Mucosa of stomach (tissue), 1 donor: ENCODE measurements at regions not wholly inside any gene's neighbourhood (a gene's known extent, or its start where the extent isn't known, plus 50 kb on each side); places are given as distances from the start of the nearest gene placed in this dataset.

Experiments
- H3K27me3 ChIP-seq: one replicate; pipeline ENCODE4 v1.7.0; 2013; ENCODE audit warnings: mild to moderate bottlenecking, low read length; ENCODE audit not compliant: control insufficient read depth, insufficient read depth
- H3K36me3 ChIP-seq: one replicate; pipeline ENCODE4 v1.7.0; 2013; ENCODE audit warnings: low read length; ENCODE audit not compliant: control insufficient read depth, insufficient read depth
- H3K4me1 ChIP-seq: one replicate; pipeline ENCODE4 v1.7.0; 2013; ENCODE audit warnings: mild to moderate bottlenecking, low read length; ENCODE audit not compliant: control insufficient read depth, insufficient read depth
- H3K4me3 ChIP-seq: one replicate; pipeline ENCODE4 v1.7.0; 2013; ENCODE audit warnings: low read length
- H3K9ac ChIP-seq: one replicate; pipeline ENCODE4 v1.7.0; 2013; ENCODE audit warnings: mild to moderate bottlenecking, low read length, moderate library complexity
- H3K9me3 ChIP-seq: one replicate; pipeline ENCODE4 v1.7.0; 2013; ENCODE audit warnings: mild to moderate bottlenecking, low read length, moderate library complexity; ENCODE audit not compliant: control insufficient read depth
- donor health status: Pancreatic carcinoma.

- Histone ChIP-seq H3K4me3 (no peak overlapping the region), H3K4me1 (no peaks in the 10 kb centered on the region), H3K27me3 (no peaks in the 10 kb centered on the region), H3K9ac (no peak overlapping the region), H3K9me3 (no peaks in the 10 kb centered on the region), H3K36me3 (no peaks in the 10 kb centered on the region)
Measured at GRCh38 chr3:80086426-80086825, 318.6 kb upstream of the ROBO1 start.

- H3K4me3 ChIP-seq, result no peak overlapping the region
- no peaks in the 10 kb centered on the region for H3K9me3 ChIP-seq
- H3K36me3 ChIP-seq, result no peaks in the 10 kb centered on the region
- no peaks in the 10 kb centered on the region for H3K27me3 ChIP-seq
- H3K9ac ChIP-seq, result no peak overlapping the region
- no peaks in the 10 kb centered on the region for H3K4me1 ChIP-seq
Measured at GRCh38 chr3:80079886-80080285, 312.1 kb upstream of the ROBO1 start.

- H3K9ac ChIP-seq, result no peak overlapping the region
- no peaks in the 10 kb centered on the region for H3K27me3 ChIP-seq
Measured at GRCh38 chr3:80068459-80068858, 300.7 kb upstream of the ROBO1 start.

GRCh38 chr3:80063535-80063934, 295.7 kb upstream of the ROBO1 start:
- Histone ChIP-seq H3K27me3 (no peaks in the 10 kb centered on the region), H3K4me3 (no peak overlapping the region), H3K9ac (no peak overlapping the region), H3K36me3 (no peaks in the 10 kb centered on the region), H3K9me3 (no peaks in the 10 kb centered on the region), H3K4me1 (no peaks in the 10 kb centered on the region)

More at GRCh38 chr3:80068459-80068858, 300.7 kb upstream of the ROBO1 start:
- no peak overlapping the region for H3K4me3 ChIP-seq
- H3K4me1 ChIP-seq, result no peaks in the 10 kb centered on the region
- no peaks in the 10 kb centered on the region for H3K36me3 ChIP-seq
- no peaks in the 10 kb centered on the region for H3K9me3 ChIP-seq

GRCh38 chr3:80060664-80061063, 292.9 kb upstream of the ROBO1 start:
- Histone ChIP-seq H3K27me3 (no peaks in the 10 kb centered on the region), H3K9me3 (no peaks in the 10 kb centered on the region), H3K4me1 (no peaks in the 10 kb centered on the region), H3K36me3 (no peaks in the 10 kb centered on the region), H3K9ac (no peak overlapping the region), H3K4me3 (no peak overlapping the region)

GRCh38 chr3:80055306-80055705, 287.5 kb upstream of the ROBO1 start:
- no peaks in the 10 kb centered on the region for H3K36me3 ChIP-seq
- H3K4me3 ChIP-seq, result no peak overlapping the region
- no peaks in the 10 kb centered on the region for H3K27me3 ChIP-seq
- no peaks in the 10 kb centered on the region for H3K9me3 ChIP-seq
- H3K9ac ChIP-seq, result no peak overlapping the region
- H3K4me1 ChIP-seq, result no peaks in the 10 kb centered on the region

GRCh38 chr3:80052271-80052670, 284.5 kb upstream of the ROBO1 start:
- H3K4me3 ChIP-seq, result no peak overlapping the region
- no peaks in the 10 kb centered on the region for H3K36me3 ChIP-seq
- no peaks in the 10 kb centered on the region for H3K27me3 ChIP-seq
- H3K4me1 ChIP-seq, result no peaks in the 10 kb centered on the region
- H3K9me3 ChIP-seq, result no peaks in the 10 kb centered on the region
- H3K9ac ChIP-seq, result no peak overlapping the region

- Histone ChIP-seq H3K36me3 (no peaks in the 10 kb centered on the region), H3K27me3 (no peaks in the 10 kb centered on the region)
Measured at GRCh38 chr3:80051602-80051962, 283.8 kb upstream of the ROBO1 start.

GRCh38 chr3:80050826-80051601, 283.2 kb upstream of the ROBO1 start:
- Histone ChIP-seq H3K9ac (no peak overlapping the region), H3K4me1 (no peaks in the 10 kb centered on the region), H3K9me3 (no peaks in the 10 kb centered on the region), H3K36me3 (no peaks in the 10 kb centered on the region), H3K4me3 (no peak overlapping the region), H3K27me3 (no peaks in the 10 kb centered on the region)

More at GRCh38 chr3:80051602-80051962, 283.8 kb upstream of the ROBO1 start:
- H3K4me3 ChIP-seq, result no peak overlapping the region
- no peaks in the 10 kb centered on the region for H3K4me1 ChIP-seq
- H3K9me3 ChIP-seq, result no peaks in the 10 kb centered on the region
- no peak overlapping the region for H3K9ac ChIP-seq

GRCh38 chr3:80043226-80043625, 275.4 kb upstream of the ROBO1 start:
- Histone ChIP-seq H3K36me3 (no peaks in the 10 kb centered on the region), H3K9me3 (no peaks in the 10 kb centered on the region), H3K4me1 (no peaks in the 10 kb centered on the region), H3K9ac (no peak overlapping the region), H3K27me3 (no peaks in the 10 kb centered on the region), H3K4me3 (no peak overlapping the region)

- no peaks in the 10 kb centered on the region for H3K9me3 ChIP-seq
- no peak overlapping the region for H3K9ac ChIP-seq
- H3K4me3 ChIP-seq, result no peak overlapping the region
- no peaks in the 10 kb centered on the region for H3K36me3 ChIP-seq
- no peaks in the 10 kb centered on the region for H3K27me3 ChIP-seq
- H3K4me1 ChIP-seq, result no peaks in the 10 kb centered on the region
Measured at GRCh38 chr3:80040067-80040466, 272.3 kb upstream of the ROBO1 start.

- no peak overlapping the region for H3K9ac ChIP-seq
- H3K36me3 ChIP-seq, result no peaks in the 10 kb centered on the region
- H3K9me3 ChIP-seq, result no peaks in the 10 kb centered on the region
- no peaks in the 10 kb centered on the region for H3K4me1 ChIP-seq
- no peaks in the 10 kb centered on the region for H3K27me3 ChIP-seq
- no peak overlapping the region for H3K4me3 ChIP-seq
Measured at GRCh38 chr3:80036176-80036575, 268.4 kb upstream of the ROBO1 start.

GRCh38 chr3:80035021-80035420, 267.2 kb upstream of the ROBO1 start:
- Histone ChIP-seq H3K36me3 (no peaks in the 10 kb centered on the region), H3K4me3 (no peak overlapping the region), H3K4me1 (no peaks in the 10 kb centered on the region), H3K27me3 (no peaks in the 10 kb centered on the region), H3K9me3 (no peaks in the 10 kb centered on the region), H3K9ac (no peak overlapping the region)
